CD4-positive, alpha-beta T cell treated with Interferon gamma for 1 hour (primary cell): ENCODE measurements at regions not wholly inside any gene's neighbourhood (a gene's known extent, or its start where the extent isn't known, plus 50 kb on each side); places are given as distances from the start of the nearest gene placed in this dataset.

Source experiments
- DNase-seq: peaks from one replicate; pipeline ENCODE4 v3.0.0-alpha.2; 2020

GRCh38 chr14:58785701-58786100 is 147.9 kb downstream of the DACT1 start:
- DNase-seq, result no peak

- DNase-seq, result no peak
Observed at GRCh38 chr14:58787592-58787991, 149.8 kb downstream of the DACT1 start.

GRCh38 chr14:58788655-58789503 is 151.1 kb downstream of the DACT1 start:
- DNase-seq, result no peak

- no peak for DNase-seq
Observed at GRCh38 chr14:58789736-58790135, 152.0 kb downstream of the DACT1 start.

GRCh38 chr14:58792416-58792815 is 154.7 kb downstream of the DACT1 start:
- no peak for DNase-seq

- no peak for DNase-seq
Observed at GRCh38 chr14:58793131-58793740, 155.5 kb downstream of the DACT1 start.

- DNase-seq, result no peak
Observed at GRCh38 chr14:58794993-58795762, 157.4 kb downstream of the DACT1 start.

GRCh38 chr14:58796242-58797009 is 158.7 kb downstream of the DACT1 start:
- DNase-seq, result no peak

- DNase-seq, result no peak
Observed at GRCh38 chr14:58797010-58797429, 159.3 kb downstream of the DACT1 start.

- no peak for DNase-seq
Observed at GRCh38 chr14:58798173-58798572, 160.4 kb downstream of the DACT1 start.

GRCh38 chr14:58801086-58801485 is 163.3 kb downstream of the DACT1 start:
- DNase-seq, result no peak

- no peak for DNase-seq
Observed at GRCh38 chr14:58805057-58805456, 167.3 kb downstream of the DACT1 start.

- DNase-seq, result no peak
Observed at GRCh38 chr14:58805605-58806409, 168.0 kb downstream of the DACT1 start.

GRCh38 chr14:58807191-58807590 is 169.4 kb downstream of the DACT1 start:
- no peak for DNase-seq

GRCh38 chr14:58808828-58809227 is 171.1 kb downstream of the DACT1 start:
- DNase-seq, result no peak

- no peak for DNase-seq
Observed at GRCh38 chr14:58809520-58809919, 171.8 kb downstream of the DACT1 start.

- no peak for DNase-seq
Observed at GRCh38 chr14:58812050-58812910, 174.5 kb downstream of the DACT1 start.

GRCh38 chr14:58813745-58814144 is 176.0 kb downstream of the DACT1 start:
- DNase-seq, result no peak

- DNase-seq, result no peak
Observed at GRCh38 chr14:58814466-58814865, 176.7 kb downstream of the DACT1 start.

GRCh38 chr14:58815161-58815701 is 177.5 kb downstream of the DACT1 start:
- DNase-seq, result no peak

- no peak for DNase-seq
Observed at GRCh38 chr14:58815794-58816193, 178.0 kb downstream of the DACT1 start.
